Esophagus squamous epithelium (tissue), 4 donors: ENCODE measurements at regions not wholly inside any gene's neighbourhood (a gene's known extent, or its start where the extent isn't known, plus 50 kb on each side); places are given as distances from the start of the nearest gene placed in this dataset.

Experiments
- CTCF ChIP-seq, 6 experiments: fragments of 450-650 bp in 4 of 6; fragments of 200-600 bp in 2 of 6; sonication (generic) in 2 of 6; IDR thresholded peaks; one replicate each; pipeline ENCODE4 v1.5.1; 2016 to 2019; ENCODE audit warnings: antibody characterized with exemption in 6 of 6, mild to moderate bottlenecking in 4 of 6, moderate library complexity in 4 of 6
- POLR2A ChIP-seq, 4 donors: fragments of 450-650 bp; IDR thresholded peaks; one replicate each; pipeline ENCODE4 v1.6.1; 2017; ENCODE audit warnings: antibody characterized with exemption in 4 of 4, mild to moderate bottlenecking in 4 of 4, moderate library complexity in 3 of 4

- TF ChIP-seq CTCF (IDR thresholded peaks at IDR 0.05) (no peak), POLR2A (IDR thresholded peaks at IDR 0.05) (no peak)
Measured at GRCh38 chr4:160808174-160808573, 1355.6 kb downstream of the FSTL5 start.
